WTC11 (cell line): ENCODE measurements at regions not wholly inside any gene's neighbourhood (a gene's known extent, or its start where the extent isn't known, plus 50 kb on each side); places are given as distances from the start of the nearest gene placed in this dataset.

ENCODE experiments used
- ATF3 ChIP-seq: sonication (generic); formaldehyde crosslinking; conservative IDR thresholded peaks from 2 replicates; pipeline ENCODE4 v1.8.1; 2022; ENCODE audit warnings: mild to moderate bottlenecking, missing genetic modification reagents
- CREB1 ChIP-seq: sonication (generic); formaldehyde crosslinking; IDR thresholded peaks from 2 replicates; pipeline ENCODE4 v1.8.0; 2023; ENCODE audit warnings: mild to moderate bottlenecking, missing genetic modification reagents
- CTCF ChIP-seq: fragments of 200-600 bp; IDR thresholded peaks from 2 replicates; pipeline ENCODE4 v1.8.0; 2022; ENCODE audit warnings: antibody characterized with exemption
- ELF4 ChIP-seq: sonication (generic); formaldehyde crosslinking; IDR thresholded peaks from 2 replicates; pipeline ENCODE4 v1.8.1; 2022; ENCODE audit warnings: low read depth, mild to moderate bottlenecking, moderate library complexity, missing genetic modification reagents
- FOXP1 ChIP-seq: sonication (generic); formaldehyde crosslinking; IDR thresholded peaks from 2 replicates; pipeline ENCODE4 v1.8.0; 2022; ENCODE audit warnings: missing genetic modification reagents, mild to moderate bottlenecking, moderate library complexity, borderline replicate concordance
- MLX ChIP-seq: sonication (generic); formaldehyde crosslinking; IDR thresholded peaks from 2 replicates; pipeline ENCODE4 v1.8.1; 2023; ENCODE audit warnings: mild to moderate bottlenecking, missing genetic modification reagents, moderate library complexity
- PREB ChIP-seq: sonication (generic); formaldehyde crosslinking; IDR thresholded peaks from 2 replicates; pipeline ENCODE4 v1.8.1; 2022; ENCODE audit warnings: mild to moderate bottlenecking, missing genetic modification reagents, moderate library complexity, borderline replicate concordance
- SOX15 ChIP-seq: fragments of 250-450 bp; sonication (Bioruptor Pico); IDR thresholded peaks from 2 replicates; pipeline ENCODE4 v1.9.0; 2021; ENCODE audit warnings: mild to moderate bottlenecking
- SP1 ChIP-seq: sonication (generic); formaldehyde crosslinking; conservative IDR thresholded peaks from 2 replicates; pipeline ENCODE4 v1.8.1; 2022; ENCODE audit warnings: missing genetic modification reagents
- TEAD1 ChIP-seq: sonication (generic); formaldehyde crosslinking; IDR thresholded peaks from 2 replicates; pipeline ENCODE4 v1.8.0; 2022; ENCODE audit warnings: mild to moderate bottlenecking, missing genetic modification reagents
- TP53 ChIP-seq: sonication (generic); formaldehyde crosslinking; IDR thresholded peaks from 2 replicates; pipeline ENCODE4 v1.8.1; 2023; ENCODE audit warnings: mild to moderate bottlenecking, missing genetic modification reagents
- TF ChIP-seq, protein P1 (sequence below): sonication (generic); formaldehyde crosslinking; IDR thresholded peaks from 2 replicates; pipeline ENCODE4 v1.8.1; 2022; ENCODE audit warnings: low read depth, mild to moderate bottlenecking, moderate library complexity, missing genetic modification reagents, borderline replicate concordance
- TF ChIP-seq, protein P2 (sequence below): sonication (generic); formaldehyde crosslinking; IDR thresholded peaks from 2 replicates; pipeline ENCODE4 v1.8.0; 2023; ENCODE audit warnings: missing genetic modification reagents, mild to moderate bottlenecking, borderline replicate concordance

DNA sequence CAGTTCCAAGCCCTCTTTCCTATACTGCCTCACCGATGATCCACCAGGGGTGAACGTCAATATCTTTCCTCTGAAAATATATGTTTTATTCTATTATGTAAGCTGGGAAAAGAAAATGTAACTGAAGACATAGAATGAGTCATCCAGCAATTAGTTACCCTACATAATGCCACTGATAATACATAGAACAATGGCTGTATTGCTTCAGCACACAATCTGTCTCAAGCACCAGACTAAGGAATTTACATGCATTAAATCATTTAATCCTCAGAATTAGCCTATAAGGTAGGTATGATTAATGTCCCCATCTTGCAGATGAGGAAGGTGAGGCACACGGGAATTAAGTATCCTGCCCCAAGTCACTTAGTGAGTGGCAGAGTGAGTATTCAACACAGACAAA, 472.8 kb downstream of the TOX3 start:
- TF ChIP-seq CTCF (no peak), FOXP1 (CRISPR knock-in tag) (no peak), ELF4 (CRISPR knock-in tag) (no peak), SP1 (CRISPR knock-in tag) (no peak), SOX15 (CRISPR knock-in tag) (no peak), TEAD1 (CRISPR knock-in tag) (no peak), PREB (CRISPR knock-in tag) (no peak), TP53 (CRISPR knock-in tag) (no peak), MLX (CRISPR knock-in tag) (no peak), CREB1 (CRISPR knock-in tag) (no peak), ATF3 (CRISPR knock-in tag) (no peak)
- TF ChIP-seq, protein P1, sequence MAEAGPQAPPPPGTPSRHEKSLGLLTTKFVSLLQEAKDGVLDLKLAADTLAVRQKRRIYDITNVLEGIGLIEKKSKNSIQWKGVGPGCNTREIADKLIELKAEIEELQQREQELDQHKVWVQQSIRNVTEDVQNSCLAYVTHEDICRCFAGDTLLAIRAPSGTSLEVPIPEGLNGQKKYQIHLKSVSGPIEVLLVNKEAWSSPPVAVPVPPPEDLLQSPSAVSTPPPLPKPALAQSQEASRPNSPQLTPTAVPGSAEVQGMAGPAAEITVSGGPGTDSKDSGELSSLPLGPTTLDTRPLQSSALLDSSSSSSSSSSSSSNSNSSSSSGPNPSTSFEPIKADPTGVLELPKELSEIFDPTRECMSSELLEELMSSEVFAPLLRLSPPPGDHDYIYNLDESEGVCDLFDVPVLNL: no peak
- TF ChIP-seq, protein P2, sequence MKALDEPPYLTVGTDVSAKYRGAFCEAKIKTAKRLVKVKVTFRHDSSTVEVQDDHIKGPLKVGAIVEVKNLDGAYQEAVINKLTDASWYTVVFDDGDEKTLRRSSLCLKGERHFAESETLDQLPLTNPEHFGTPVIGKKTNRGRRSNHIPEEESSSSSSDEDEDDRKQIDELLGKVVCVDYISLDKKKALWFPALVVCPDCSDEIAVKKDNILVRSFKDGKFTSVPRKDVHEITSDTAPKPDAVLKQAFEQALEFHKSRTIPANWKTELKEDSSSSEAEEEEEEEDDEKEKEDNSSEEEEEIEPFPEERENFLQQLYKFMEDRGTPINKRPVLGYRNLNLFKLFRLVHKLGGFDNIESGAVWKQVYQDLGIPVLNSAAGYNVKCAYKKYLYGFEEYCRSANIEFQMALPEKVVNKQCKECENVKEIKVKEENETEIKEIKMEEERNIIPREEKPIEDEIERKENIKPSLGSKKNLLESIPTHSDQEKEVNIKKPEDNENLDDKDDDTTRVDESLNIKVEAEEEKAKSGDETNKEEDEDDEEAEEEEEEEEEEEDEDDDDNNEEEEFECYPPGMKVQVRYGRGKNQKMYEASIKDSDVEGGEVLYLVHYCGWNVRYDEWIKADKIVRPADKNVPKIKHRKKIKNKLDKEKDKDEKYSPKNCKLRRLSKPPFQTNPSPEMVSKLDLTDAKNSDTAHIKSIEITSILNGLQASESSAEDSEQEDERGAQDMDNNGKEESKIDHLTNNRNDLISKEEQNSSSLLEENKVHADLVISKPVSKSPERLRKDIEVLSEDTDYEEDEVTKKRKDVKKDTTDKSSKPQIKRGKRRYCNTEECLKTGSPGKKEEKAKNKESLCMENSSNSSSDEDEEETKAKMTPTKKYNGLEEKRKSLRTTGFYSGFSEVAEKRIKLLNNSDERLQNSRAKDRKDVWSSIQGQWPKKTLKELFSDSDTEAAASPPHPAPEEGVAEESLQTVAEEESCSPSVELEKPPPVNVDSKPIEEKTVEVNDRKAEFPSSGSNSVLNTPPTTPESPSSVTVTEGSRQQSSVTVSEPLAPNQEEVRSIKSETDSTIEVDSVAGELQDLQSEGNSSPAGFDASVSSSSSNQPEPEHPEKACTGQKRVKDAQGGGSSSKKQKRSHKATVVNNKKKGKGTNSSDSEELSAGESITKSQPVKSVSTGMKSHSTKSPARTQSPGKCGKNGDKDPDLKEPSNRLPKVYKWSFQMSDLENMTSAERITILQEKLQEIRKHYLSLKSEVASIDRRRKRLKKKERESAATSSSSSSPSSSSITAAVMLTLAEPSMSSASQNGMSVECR: no peak
